D721Med (cell line): ENCODE measurements at regions not wholly inside any gene's neighbourhood (a gene's known extent, or its start where the extent isn't known, plus 50 kb on each side); places are given as distances from the start of the nearest gene placed in this dataset.

Experiments used
- DNase-seq: peaks from one replicate; pipeline ENCODE4 v3.0.0; 2011; ENCODE audit warnings: low spot score; ENCODE audit not compliant: insufficient read length
- FAIRE-seq: peaks from 2 replicates; lab custom pipeline; 2011; peaks lifted over from hg19 to GRCh38; lab: Jason Lieb, UNC
- CTCF ChIP-seq: IDR thresholded peaks from 2 replicates; pipeline ENCODE4 v1.5.1; 2012; ENCODE audit warnings: mild to moderate bottlenecking, control low read depth; ENCODE audit not compliant: insufficient read depth; ENCODE audit errors: missing control alignments

DNA sequence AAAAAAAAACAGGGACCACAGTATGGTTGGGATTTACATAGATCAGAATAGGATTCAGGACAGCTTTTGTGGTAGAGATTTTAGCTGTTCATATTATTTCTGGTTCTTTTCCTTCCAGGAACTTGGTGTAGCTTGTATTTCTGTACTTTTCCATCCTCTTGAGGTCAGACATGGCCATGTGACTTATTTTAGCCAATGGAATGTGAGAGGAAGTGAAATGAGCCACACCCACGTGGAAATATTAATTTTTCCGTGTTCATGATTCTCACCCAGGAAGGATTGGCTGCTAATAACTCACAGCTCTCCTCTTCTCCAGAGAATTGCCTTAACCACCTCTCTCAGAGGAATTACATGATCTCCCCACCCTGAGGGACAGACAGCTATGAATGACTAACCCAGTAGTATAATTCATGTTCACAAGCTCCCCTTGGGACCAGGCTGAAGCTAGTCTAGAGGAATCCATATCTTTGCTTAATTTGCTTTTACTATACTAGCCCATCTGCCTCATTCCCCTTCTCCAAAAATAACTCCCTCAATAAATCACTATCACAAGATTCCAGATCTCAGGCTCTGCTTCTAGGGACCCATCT, 340.4 kb downstream of the NUAK1 start:
- FAIRE-seq, result no peak
- TF ChIP-seq CTCF, result no peak
- no peak for DNase-seq

GRCh38 chr12:105799103-105799502, 339.7 kb downstream of the NUAK1 start:
- no peak for TF ChIP-seq CTCF
- no peak for FAIRE-seq
- DNase-seq, result no peak

DNA sequence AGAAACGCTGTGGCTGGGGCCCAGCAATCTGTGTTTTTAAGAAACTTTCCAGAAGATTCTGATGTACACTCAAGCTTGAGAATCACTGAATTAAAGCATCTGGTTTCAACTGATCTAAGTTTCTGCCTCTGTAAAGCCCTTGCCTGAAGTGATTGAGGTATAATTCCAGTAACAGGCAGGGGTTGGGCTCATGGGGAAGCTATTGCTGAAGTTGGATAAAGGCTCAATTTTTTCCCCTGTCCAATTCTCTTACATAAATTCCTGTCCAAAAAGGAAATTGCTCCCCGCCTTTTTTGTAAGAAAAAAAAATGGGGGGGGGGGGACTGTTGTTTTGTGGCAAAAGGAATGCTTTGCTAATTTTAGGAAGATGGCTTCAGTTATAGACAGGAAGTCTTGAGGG, 337.4 kb downstream of the NUAK1 start:
- DNase-seq, result no peak
- TF ChIP-seq CTCF, result no peak
- FAIRE-seq, result no peak

DNA sequence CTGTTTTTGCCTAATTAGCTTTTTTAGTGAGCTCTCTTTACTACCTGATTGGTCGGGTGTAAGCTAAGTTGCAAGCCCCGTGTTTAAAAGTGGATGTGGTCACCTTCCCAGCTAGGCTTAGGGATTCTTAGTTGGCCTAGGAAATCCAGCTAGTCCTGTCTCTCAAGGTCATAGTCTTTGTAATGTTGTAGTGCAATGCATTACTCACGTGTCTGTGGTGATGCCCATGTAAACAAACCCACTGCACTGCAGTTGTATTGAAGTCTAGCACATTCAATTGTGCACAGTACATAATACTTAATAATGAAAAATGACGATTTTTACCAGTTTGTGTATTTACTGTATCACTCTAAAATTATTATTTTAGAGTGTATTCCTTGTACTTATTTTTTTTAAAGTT, 335.5 kb downstream of the NUAK1 start:
- FAIRE-seq (no peak), DNase-seq (no peak)
- TF ChIP-seq CTCF, result no peak

DNA sequence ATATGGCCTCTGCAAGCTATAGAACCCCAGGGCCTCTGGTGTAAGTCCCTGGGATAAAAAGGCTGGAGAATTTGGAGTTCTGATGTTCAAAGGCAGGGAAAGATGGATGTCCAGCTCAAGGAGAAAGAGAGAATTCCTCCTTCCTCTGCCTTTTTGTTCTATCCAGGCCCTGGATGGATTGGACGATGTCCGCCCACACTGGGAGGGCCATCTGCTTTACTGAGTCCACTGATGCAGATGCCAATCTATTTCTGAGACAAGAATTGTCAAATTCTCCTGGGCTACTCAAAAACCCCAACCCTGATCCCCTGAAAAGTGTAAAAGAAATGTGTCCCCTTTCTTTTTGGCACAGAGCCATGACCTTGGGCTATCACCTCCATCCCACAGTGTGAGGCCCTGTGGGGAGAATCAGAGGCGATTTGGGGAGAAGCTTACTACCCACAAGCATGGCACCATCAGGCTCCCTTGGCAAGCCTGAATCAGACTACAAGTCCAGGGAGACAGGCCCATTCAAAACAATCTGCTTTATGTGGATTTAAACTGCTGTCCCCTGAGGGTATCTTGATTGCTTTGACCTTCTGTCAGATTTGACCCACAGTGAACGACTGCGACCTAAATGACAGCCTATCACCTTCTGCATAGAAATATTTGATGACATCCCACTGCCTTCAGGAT, 334.0 kb downstream of the NUAK1 start:
- DNase-seq (no peak), FAIRE-seq (no peak)
- no peak for TF ChIP-seq CTCF

GRCh38 chr12:105805730-105806399, 332.9 kb downstream of the NUAK1 start:
- FAIRE-seq (no peak), DNase-seq (no peak)

More at GRCh38 chr12:105805730-105806399, 332.9 kb downstream of the NUAK1 start:
- no peak for TF ChIP-seq CTCF
